Esophagus muscularis mucosa (tissue), 4 donors: ENCODE measurements at regions not wholly inside any gene's neighbourhood (a gene's known extent, or its start where the extent isn't known, plus 50 kb on each side); places are given as distances from the start of the nearest gene placed in this dataset.

Source experiments
- CTCF ChIP-seq, 3 experiments: fragments of 200-600 bp in 2 of 3; fragments of 450-650 bp in 1 of 3; sonication (generic) in 2 of 3; IDR thresholded peaks; one replicate each; pipeline ENCODE4 v1.5.1; 2017 to 2019; ENCODE audit warnings: antibody characterized with exemption in 3 of 3, mild to moderate bottlenecking in 2 of 3, moderate library complexity in 1 of 3
- EP300 ChIP-seq: sonication (generic); formaldehyde crosslinking; IDR thresholded peaks from one replicate; pipeline ENCODE4 v1.6.1; 2017; ENCODE audit warnings: antibody characterized with exemption
- POLR2AphosphoS5 ChIP-seq, 2 donors: sonication (generic); formaldehyde crosslinking; IDR thresholded peaks; one replicate each; pipeline ENCODE4 v1.6.1; 2017; ENCODE audit warnings: antibody characterized with exemption in 2 of 2

DNA sequence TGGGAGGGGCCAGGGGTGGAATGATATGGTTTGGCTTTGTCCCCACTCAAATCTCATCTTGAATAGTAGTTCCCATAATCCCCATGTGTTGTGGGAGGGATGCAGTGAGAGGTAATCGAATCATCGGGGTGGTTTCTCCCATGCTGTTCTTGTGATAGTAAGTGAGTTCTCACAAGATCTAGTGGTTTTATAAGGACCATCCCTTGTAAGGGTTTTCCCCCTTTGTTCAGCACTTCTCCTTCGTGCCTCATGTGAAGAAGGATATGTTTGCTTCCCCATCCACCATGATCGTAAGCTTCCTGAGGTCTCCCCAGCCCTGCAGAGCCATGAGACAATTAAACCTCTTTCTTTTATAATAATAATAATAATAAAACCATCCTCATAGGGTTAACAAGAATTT is 53.4 kb upstream of the PRNP start:
- TF ChIP-seq CTCF (IDR thresholded peaks at IDR 0.05) (no peak), POLR2AphosphoS5 (IDR thresholded peaks at IDR 0.05) (no peak), EP300 (no peak)
